ENCODE measurements at regions not wholly inside any gene's neighbourhood (a gene's known extent, or its start where the extent isn't known, plus 50 kb on each side); places are given as distances from the start of the nearest gene placed in this dataset.

DNA sequence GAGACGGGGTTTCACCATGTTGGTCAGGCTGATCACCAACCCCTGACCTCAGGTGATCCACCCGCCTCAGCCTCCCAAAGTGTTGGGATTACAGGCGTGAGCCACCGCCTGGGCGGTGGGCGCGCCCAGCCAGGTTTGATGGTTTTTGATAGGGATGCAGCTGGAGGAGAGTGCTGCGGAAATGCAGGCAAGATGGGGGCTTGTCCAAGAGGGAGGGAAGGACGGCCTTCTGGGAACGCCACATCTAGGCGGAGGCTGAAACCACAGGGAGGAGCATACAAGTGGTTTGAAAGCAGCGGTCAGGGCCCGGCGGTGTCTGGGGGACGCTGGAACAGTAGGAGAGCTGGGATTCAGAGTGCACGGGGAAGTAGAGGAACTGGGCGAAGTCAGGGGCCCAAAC lies 134.6 kb downstream of the VRK1 start:
- TF ChIP-seq ZFX (IDR thresholded peaks at IDR 0.05): no peak
- no peak overlapping the region for H3K27ac ChIP-seq

DNA sequence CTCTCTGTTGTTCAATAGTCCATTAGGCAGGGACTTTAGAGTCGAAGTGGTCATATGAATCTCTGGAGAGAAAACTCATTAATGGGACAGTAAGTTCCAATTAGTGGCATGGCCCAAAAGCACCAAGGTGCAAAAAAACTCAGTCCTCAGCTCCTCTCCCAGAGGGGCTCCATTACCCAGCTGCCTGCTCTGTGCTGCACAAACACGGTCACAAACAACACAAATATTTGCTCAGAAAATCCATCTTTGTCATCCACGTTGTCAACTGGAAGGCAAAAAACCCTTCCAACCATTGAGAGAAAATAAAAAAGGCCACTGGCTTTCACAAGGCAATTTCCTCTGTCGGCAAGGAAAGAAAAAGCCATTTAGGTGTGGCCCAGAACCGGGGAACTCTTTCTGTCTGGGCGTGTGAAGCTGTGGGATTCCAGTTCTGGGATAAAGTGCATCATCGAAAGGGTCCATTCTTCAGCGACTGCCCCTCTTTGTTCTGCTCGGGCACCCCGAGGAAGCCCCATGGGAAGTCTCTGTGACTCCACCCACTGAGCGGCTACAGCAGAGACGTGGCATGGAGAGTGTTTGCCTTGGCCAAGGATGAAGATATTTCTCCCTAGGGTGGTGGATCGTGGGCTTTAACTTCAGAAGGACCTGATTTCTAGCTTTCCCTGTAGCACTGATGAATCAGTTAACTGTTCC lies 137.6 kb downstream of the VRK1 start:
- H3K27ac ChIP-seq: no peak overlapping the region
- no peak for TF ChIP-seq ZFX (IDR thresholded peaks at IDR 0.05)
- TF ChIP-seq, protein P1, sequence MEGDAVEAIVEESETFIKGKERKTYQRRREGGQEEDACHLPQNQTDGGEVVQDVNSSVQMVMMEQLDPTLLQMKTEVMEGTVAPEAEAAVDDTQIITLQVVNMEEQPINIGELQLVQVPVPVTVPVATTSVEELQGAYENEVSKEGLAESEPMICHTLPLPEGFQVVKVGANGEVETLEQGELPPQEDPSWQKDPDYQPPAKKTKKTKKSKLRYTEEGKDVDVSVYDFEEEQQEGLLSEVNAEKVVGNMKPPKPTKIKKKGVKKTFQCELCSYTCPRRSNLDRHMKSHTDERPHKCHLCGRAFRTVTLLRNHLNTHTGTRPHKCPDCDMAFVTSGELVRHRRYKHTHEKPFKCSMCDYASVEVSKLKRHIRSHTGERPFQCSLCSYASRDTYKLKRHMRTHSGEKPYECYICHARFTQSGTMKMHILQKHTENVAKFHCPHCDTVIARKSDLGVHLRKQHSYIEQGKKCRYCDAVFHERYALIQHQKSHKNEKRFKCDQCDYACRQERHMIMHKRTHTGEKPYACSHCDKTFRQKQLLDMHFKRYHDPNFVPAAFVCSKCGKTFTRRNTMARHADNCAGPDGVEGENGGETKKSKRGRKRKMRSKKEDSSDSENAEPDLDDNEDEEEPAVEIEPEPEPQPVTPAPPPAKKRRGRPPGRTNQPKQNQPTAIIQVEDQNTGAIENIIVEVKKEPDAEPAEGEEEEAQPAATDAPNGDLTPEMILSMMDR (conservative IDR thresholded peaks at IDR 0.05): no peak

DNA sequence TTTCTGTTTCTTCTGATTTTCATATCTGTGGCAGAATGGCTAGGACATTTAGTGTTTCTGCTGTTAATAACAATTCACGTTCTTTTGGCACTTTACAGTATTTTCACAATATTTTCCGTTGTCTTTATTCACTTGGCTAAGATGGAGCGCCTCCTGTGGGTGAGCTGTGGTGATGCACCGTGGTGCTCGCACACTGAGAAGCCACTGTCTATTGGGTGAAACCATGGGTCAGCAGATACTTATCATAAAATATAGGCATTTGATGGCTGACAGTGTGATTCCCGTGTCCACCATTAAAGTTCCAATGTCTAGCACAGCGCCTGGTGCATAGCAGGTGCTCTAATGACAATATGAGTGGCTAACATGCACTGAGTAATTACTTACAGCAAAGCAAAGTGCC lies 141.8 kb downstream of the VRK1 start:
- no peak for TF ChIP-seq ZFX (IDR thresholded peaks at IDR 0.05)
- TF ChIP-seq, protein P1 (conservative IDR thresholded peaks at IDR 0.05): peak; percentile 79
- H3K27ac ChIP-seq: no peak overlapping the region

DNA sequence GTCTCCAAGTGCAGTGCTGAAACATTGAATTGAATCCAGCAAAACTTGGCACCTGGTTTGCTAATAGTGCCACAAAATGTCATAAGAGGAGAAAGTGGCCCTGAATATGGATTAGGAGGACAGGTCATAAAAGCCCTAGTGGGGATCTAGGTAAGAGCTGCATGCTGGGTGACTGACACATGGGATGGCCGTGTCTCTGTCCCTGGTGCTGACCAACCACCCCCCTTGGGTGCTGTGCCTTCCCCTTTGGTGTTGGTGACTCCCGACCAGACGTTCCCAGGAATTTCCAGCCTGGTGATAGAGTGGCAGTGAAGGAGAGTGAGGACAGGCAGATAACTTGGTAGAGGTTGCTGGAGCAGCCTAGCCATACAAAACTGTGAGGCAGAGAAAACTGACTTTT lies 142.8 kb downstream of the VRK1 start:
- no peak overlapping the region for H3K27ac ChIP-seq
- TF ChIP-seq, protein P1 (conservative IDR thresholded peaks at IDR 0.05): no peak
- TF ChIP-seq ZFX (IDR thresholded peaks at IDR 0.05): no peak

DNA sequence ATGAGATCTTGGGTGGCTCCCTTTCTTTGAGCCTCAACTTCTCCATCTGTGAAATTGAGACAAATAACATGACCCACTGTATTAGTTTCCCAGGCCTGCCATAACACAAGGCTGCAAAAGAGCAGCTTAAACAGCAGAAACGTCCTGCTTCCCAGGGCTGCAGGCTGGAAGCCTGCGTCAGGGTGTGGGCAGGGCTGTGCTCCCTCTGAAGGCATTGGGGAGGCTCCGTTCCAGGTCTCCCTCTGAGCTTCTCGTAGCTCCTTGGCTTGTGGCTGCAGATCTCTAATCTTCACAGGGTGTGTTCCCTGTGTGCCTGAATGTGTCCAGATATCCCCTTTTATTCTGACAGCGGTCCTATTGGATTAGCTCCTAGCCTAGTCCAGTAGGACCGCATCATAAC lies 147.1 kb downstream of the VRK1 start:
- TF ChIP-seq, protein P1 (conservative IDR thresholded peaks at IDR 0.05): no peak
- TF ChIP-seq ZFX (IDR thresholded peaks at IDR 0.05): no peak
- H3K27ac ChIP-seq: no peak overlapping the region

DNA sequence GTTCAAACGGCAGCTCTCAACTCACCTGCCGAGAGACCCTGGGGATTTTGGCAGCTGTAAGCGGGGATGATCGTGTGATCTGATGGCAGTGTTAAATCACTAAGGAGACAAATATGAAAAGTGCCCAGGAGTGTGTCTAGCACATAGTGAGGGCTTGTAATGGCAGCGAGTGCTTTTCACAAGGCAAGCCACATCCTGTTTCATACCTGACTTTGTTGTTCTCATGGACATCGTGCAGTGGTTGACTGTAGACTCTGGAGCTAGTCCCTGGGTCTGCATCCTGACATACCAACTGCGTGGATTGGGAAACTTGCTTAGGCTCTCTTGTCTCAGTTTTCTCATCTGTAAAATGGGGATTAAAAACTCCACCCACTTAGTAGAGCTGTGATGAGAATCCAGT lies 148.5 kb downstream of the VRK1 start:
- TF ChIP-seq ZFX (IDR thresholded peaks at IDR 0.05): no peak
- TF ChIP-seq, protein P1 (conservative IDR thresholded peaks at IDR 0.05): no peak
- H3K27ac ChIP-seq: no peak overlapping the region

DNA sequence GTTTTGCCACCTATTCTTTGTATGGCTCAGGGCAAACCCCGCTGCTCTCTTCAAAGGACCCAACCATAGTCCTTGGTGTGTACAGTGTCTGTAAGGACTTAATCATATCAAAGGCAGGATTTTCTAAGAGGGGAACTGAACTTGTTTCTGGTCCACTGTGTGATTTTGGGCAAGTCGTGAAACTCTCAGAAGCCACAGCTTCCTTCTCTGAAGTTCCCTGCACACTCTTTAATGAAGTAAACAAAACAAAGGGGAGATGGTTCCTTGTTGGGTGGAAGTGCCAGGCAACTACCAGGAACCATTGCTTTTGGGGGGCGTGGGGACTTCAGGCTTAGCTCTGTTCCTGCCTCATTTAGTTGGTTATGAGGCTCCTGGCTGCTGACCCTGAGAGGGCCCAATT lies 152.4 kb downstream of the VRK1 start:
- H3K27ac ChIP-seq: no peak overlapping the region
- TF ChIP-seq ZFX (IDR thresholded peaks at IDR 0.05): no peak
- TF ChIP-seq, protein P1 (conservative IDR thresholded peaks at IDR 0.05): no peak

DNA sequence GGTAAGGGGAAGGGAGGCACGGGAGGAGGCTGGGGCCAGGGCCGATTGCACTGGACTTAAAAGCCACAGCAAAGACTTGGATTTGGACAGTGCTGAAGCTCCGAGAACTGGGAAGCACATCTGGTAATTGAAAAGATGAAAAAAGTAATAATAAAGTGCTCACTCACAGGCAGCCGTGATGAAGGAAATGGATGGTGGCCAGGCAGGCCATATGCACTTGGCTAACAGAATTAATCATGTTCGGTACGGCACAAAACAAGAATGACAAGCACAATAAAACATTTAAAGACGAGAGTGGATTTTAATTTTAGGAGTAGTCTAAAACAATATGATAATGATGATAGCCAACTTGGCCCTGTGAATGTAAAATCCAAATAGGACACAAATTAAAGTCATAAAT lies 154.3 kb downstream of the VRK1 start:
- TF ChIP-seq, protein P1 (conservative IDR thresholded peaks at IDR 0.05): no peak
- no peak for TF ChIP-seq ZFX (IDR thresholded peaks at IDR 0.05)
- no peak overlapping the region for H3K27ac ChIP-seq
